Muscle layer of colon (tissue), 2 donors: ENCODE measurements at regions not wholly inside any gene's neighbourhood (a gene's known extent, or its start where the extent isn't known, plus 50 kb on each side); places are given as distances from the start of the nearest gene placed in this dataset.
"Not testable (repeated sequence)": the region's sequence is repeated elsewhere in the genome, so short reads cannot be mapped to it uniquely, and the experiment has no call there.

Experiments
- H3K27ac ChIP-seq: one replicate; pipeline ENCODE4 v1.7.0; 2013; ENCODE audit warnings: low read depth, mild to moderate bottlenecking, low read length, moderate library complexity
- H3K27me3 ChIP-seq, 2 donors: one replicate each; pipeline ENCODE4 v1.7.0; 2013; ENCODE audit warnings: low read length in 2 of 2, mild to moderate bottlenecking in 2 of 2; ENCODE audit not compliant: insufficient read depth in 2 of 2, control insufficient read depth in 1 of 2
- H3K36me3 ChIP-seq: one replicate; pipeline ENCODE4 v1.7.0; 2013; ENCODE audit warnings: mild to moderate bottlenecking, low read length; ENCODE audit not compliant: insufficient read depth
- H3K4me1 ChIP-seq: one replicate; pipeline ENCODE4 v1.7.0; 2013; ENCODE audit warnings: mild to moderate bottlenecking, low read length; ENCODE audit not compliant: insufficient read depth
- H3K4me3 ChIP-seq, 2 donors: one replicate each; pipeline ENCODE4 v1.7.0; 2013; ENCODE audit warnings: low read length in 2 of 2, low read depth in 1 of 2, mild to moderate bottlenecking in 1 of 2, moderate library complexity in 1 of 2
- H3K9ac ChIP-seq: one replicate; pipeline ENCODE4 v1.7.0; 2013; ENCODE audit warnings: low read length
- H3K9me3 ChIP-seq: one replicate; pipeline ENCODE4 v1.7.0; 2013; ENCODE audit warnings: mild to moderate bottlenecking, low read length
- donor health status: abdominal sarcoma.
- donor health status: Adenocarcinoma of cecum.

DNA sequence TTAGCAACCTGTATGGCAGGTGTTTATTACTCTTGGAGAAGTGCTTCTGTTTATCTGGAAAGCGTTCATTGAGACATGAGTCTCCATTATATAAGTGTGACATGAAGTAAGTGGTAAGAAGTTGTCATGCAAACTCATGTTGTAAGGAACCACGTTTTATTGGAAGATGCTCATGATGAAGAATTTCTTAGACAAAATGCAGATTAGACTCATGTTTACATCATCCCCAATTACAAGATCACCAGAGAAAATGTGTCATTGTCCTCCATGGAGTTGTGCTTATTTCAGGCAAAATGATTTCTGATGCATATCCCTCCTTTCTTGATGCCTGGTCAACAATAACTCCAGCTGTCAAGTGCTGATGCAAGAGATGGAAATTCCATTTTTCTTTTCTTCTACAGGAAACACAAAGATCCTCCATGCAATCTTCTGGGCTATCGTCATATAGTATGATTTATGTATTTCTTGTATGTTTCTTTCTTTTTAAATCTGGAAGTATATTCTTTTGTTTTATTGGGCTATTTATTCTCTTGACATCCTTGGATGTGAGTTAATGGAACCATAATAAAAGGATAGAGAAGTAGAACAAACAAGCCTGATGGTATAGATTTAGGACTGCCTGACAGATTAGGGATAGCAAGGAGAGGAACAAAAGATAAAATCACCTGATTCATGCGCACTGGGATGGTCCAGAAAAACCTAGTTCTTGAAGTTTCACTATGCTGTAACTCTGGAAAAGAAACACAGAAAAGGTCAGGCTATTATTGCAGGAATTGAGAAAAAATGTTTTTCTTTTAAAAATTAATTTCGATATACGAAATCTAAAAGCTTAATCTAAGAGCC lies 50.7 kb upstream of the DIAPH3 start:
- H3K4me3 ChIP-seq: no peak overlapping the region
- H3K4me1 ChIP-seq: no peaks in the 10 kb centered on the region
- H3K9ac ChIP-seq: no peak overlapping the region
- no peaks in the 10 kb centered on the region for H3K9me3 ChIP-seq
- H3K27ac ChIP-seq: no peak overlapping the region
- no peaks in the 10 kb centered on the region for H3K27me3 ChIP-seq
- no peaks in the 10 kb centered on the region for H3K36me3 ChIP-seq

DNA sequence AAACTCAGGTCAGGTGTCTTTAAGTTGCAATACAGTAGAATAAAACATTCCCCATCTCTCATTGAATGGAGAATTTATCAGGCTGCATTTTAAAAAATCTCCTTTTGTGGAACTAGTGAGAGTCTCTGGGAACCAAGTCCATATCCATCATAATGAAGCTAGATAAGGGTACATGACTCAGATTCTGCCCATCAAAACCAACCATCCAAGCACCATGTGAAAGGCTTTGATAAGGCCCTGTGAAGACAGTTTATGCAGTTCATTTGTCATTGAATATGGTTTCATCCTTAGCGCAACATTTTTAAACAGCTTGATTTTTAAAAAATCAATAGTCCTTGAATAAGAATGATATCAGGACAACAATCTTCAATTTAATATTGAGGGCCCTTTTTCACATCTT lies 56.3 kb upstream of the DIAPH3 start:
- no peaks in the 10 kb centered on the region for H3K36me3 ChIP-seq
- no peak overlapping the region for H3K4me3 ChIP-seq
- H3K4me1 ChIP-seq: no peaks in the 10 kb centered on the region
- no peaks in the 10 kb centered on the region for H3K27me3 ChIP-seq
- H3K9me3 ChIP-seq: no peaks in the 10 kb centered on the region
- H3K9ac ChIP-seq: no peak overlapping the region
- H3K27ac ChIP-seq: no peak overlapping the region

DNA sequence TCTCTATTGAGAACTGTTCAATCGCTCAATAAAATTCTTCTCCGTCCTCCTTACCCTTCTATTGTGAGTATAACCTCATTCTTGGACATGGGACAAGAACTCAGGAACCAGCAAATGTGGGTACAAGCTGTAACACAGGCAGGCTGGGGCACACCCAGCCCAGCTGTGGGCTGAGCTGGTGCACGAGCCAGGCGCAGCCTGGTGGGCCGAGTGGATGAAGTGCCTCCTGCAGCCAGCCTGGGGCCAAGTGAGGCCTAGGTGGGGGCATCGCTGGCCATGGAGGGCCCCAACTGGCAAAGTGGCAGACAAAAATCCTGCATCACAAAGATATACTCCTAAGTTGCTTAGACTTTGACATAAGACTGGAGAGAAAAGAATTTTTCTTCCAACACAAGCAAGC lies 57.9 kb upstream of the DIAPH3 start:
- H3K9me3 ChIP-seq: no peaks in the 10 kb centered on the region
- no peak overlapping the region for H3K9ac ChIP-seq
- no peaks in the 10 kb centered on the region for H3K27me3 ChIP-seq
- H3K4me3 ChIP-seq: no peak overlapping the region
- H3K36me3 ChIP-seq: no peaks in the 10 kb centered on the region
- no peaks in the 10 kb centered on the region for H3K4me1 ChIP-seq
- no peak overlapping the region for H3K27ac ChIP-seq

DNA sequence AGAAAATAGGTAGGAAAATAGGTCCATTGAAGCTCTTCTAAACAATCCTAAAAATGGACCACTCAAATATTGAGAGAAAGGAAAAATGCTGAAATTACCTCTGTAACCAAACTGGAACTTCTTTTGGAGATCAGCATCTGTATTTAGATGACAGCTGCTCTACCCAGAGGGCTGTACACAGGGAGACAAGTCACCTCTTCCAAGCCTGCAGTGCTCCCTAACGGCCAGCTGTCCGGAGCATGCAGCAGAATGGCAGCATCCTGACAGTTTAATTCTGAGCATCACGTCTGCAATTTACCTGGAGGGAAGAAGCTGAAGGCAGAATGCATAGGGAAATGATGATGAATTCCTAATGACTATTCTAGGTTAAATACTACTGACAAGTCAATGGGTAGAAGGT lies 62.8 kb upstream of the DIAPH3 start:
- peaks cover 7% of the 10 kb centered on the region for H3K4me1 ChIP-seq
- H3K27me3 ChIP-seq: no peaks in the 10 kb centered on the region
- no peaks in the 10 kb centered on the region for H3K36me3 ChIP-seq
- no peak overlapping the region for H3K9ac ChIP-seq
- no peak overlapping the region for H3K4me3 ChIP-seq
- H3K27ac ChIP-seq: no peak overlapping the region
- no peaks in the 10 kb centered on the region for H3K9me3 ChIP-seq

DNA sequence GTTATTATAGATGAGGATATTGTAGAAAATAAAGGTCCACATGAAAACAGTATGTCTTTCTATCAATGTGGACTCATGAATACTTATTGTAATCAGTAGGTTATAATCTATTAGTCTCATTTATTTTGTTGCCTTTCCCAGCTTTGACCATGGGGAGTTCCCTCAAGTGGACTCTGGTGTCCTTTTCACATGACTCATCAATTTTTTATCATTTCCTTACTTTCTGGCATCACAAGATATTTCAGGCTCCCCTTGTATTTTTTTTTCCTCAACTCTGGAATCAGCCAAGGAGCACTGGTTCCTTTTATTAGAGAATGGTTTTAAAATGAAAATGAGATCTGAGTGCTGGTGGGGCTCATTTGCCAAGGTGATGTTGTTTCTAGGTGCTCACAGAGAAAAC lies 63.4 kb upstream of the DIAPH3 start:
- Histone ChIP-seq H3K4me3 (no peak overlapping the region), H3K4me1 (peaks cover 7% of the 10 kb centered on the region), H3K36me3 (no peaks in the 10 kb centered on the region), H3K9ac (no peak overlapping the region), H3K27me3 (no peaks in the 10 kb centered on the region), H3K27ac (no peak overlapping the region), H3K9me3 (no peaks in the 10 kb centered on the region)

DNA sequence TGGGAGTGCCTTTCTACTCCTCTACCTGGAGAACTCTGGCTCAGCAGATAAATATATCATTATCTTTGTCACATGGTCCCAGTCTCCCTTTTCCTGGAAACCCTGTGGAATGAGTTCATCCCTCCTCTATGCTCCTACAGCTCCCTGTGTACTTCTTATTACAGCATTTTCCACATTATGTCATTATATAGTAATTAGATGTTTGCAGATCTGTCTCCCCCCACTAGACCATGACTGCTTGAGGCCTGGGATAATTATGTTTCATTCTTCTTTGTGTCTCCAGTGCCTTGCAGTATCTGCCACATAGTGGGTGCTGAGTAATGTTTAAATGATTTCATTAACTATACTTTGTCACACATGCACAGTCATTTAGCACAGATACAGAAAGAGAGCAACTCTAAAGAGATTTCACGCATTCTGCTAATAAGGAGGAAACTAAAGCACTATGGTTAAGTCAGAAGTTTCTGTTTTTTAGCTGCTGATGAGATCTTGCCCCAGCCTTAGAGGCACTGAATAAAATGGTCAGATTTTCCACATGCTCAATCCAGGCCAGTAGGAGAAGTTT lies 66.1 kb upstream of the DIAPH3 start:
- Histone ChIP-seq H3K36me3 (no peaks in the 10 kb centered on the region), H3K27ac (no peak overlapping the region), H3K4me1 (peaks cover 7% of the 10 kb centered on the region), H3K9me3 (no peaks in the 10 kb centered on the region), H3K27me3 (no peaks in the 10 kb centered on the region), H3K4me3 (no peak overlapping the region), H3K9ac (no peak overlapping the region)

DNA sequence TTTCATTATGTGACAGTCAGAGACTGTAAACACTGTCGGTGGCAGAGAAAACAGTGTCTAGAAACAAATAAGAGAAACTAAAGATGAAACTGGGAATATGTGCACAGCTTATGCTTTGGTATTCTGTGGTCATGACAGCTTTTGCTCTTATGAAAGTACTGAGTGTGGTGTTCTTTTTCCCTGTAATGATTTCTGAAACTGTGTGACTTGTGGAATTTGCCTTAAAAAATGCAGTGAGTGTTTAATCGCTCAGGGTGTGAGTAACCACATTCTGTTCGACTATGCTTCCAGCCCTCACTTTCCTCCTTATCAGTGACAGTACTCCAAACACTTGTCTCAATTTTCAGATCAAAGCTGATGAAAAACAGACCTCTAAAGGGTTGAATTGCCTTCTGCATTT lies 66.9 kb upstream of the DIAPH3 start:
- Histone ChIP-seq H3K27me3 (no peaks in the 10 kb centered on the region), H3K27ac (no peak overlapping the region), H3K36me3 (no peaks in the 10 kb centered on the region), H3K9me3 (no peaks in the 10 kb centered on the region), H3K4me1 (peaks cover 7% of the 10 kb centered on the region), H3K9ac (no peak overlapping the region), H3K4me3 (no peak overlapping the region)

DNA sequence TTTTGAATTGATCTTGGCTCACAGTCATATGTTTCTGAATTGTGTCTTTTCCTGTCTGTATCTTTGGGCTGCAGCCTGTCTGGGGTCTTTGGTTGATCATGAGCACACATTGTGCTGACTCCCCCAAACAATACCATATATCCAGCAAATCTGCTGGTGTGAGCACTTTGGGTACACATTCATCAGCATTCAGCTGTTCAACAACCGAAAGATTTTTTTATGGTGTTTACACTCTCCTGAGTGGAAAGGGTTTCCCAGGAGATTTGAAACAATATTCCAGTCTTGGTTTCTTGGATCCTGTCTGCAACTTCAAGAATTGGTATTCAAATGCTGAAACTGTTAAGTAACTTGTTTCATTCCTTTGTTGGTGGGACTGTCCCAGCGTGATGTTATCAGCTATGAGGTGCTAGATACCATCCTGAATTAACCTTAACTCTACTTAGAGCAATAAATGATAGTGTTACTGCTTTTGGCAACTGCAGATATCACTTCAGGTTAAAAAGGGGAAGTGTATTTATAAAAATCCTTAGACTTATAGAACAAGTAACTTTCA lies 78.4 kb upstream of the DIAPH3 start:
- Histone ChIP-seq H3K27ac (no peak overlapping the region), H3K9me3 (no peaks in the 10 kb centered on the region), H3K4me1 (no peaks in the 10 kb centered on the region), H3K9ac (no peak overlapping the region), H3K4me3 (no peak overlapping the region), H3K36me3 (no peaks in the 10 kb centered on the region), H3K27me3 (no peaks in the 10 kb centered on the region)

DNA sequence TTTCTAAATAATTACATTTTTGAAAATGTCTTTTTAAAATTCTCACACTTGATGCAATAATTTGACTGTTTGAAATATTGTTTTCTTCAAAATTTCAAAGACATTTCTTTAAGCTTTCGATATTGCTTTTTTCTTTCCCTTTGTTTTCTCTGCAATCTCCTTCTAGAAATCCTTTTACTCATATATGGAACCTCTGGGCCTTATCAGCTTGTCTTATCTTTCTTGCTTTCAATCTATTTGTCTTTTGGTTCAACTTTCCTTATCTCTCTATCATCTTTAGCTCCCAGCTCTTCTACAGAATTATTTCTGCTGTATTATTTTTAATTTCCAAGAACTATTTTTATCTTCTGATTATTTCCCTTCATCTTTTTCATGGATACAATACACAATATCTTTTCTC lies 80.7 kb upstream of the DIAPH3 start:
- H3K9me3 ChIP-seq: no peaks in the 10 kb centered on the region
- no peaks in the 10 kb centered on the region for H3K27me3 ChIP-seq
- no peak overlapping the region for H3K4me3 ChIP-seq
- no peak overlapping the region for H3K27ac ChIP-seq
- no peak overlapping the region for H3K9ac ChIP-seq
- no peaks in the 10 kb centered on the region for H3K4me1 ChIP-seq
- H3K36me3 ChIP-seq: no peaks in the 10 kb centered on the region

DNA sequence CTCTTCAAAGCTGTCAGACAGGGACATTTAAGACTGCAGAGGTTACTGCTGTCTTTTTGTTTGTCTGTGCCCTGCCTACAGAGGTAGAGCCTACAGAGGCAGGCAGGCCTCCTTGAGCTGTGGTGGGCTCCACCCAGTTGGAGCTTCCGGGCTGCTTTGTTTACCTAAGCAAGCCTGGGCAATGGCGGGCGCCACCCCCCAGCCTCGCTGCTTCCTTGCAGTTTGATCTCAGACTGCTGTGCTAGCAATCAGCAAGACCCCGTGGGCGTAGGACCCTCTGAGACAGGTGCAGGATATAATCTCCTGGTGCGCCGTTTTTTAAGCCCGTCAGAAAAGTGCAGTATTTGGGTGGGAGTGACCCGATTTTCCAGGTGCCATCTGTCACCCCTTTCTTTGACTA lies 87.7 kb upstream of the DIAPH3 start:
- not testable (repeated sequence) for H3K9ac ChIP-seq, H3K27ac ChIP-seq, H3K9me3 ChIP-seq, H3K4me3 ChIP-seq, H3K36me3 ChIP-seq, H3K4me1 ChIP-seq, H3K27me3 ChIP-seq

DNA sequence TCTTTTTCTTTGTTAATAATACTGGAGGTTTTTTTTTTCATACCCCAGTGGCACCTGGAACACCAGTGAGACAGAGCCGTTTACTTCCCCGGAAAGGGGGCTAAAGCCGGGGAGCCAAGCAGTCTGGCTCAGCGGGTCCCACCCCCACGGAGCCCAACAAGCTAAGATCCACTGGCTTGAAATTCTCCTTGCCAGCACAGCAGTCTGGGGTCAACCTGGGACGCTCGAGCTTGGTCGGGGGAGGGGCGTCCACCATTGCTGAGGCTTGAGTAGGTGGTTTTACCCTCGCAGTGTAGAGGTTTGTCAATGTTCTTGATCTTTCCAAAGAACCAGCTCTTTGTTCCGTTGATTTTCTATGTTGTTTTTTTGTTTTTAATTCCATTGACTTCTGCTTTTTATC lies 94.6 kb upstream of the DIAPH3 start:
- Histone ChIP-seq H3K4me3 (no peak overlapping the region), H3K4me1 (no peaks in the 10 kb centered on the region), H3K27ac (no peak overlapping the region)

DNA sequence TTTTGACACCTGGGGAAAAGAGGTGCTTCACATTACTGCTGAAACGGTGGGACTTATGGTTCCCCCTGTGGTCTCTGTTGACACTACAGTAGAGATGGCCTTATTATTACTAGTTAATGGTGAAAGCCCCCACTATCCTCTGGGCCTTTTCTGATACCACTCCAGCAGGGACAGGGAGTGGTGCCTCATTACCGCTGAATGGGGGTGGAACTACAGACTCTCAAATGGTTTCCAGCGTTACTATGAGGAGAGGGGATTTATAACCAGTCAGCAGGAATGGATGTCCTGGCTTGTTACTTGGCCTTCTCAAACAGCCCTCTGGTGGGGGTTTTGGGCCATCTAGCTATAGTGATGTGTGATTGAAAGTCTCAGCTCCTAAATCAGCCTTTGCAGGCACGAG lies 96.7 kb upstream of the DIAPH3 start:
- H3K9ac ChIP-seq: no peak overlapping the region
- no peak overlapping the region for H3K4me3 ChIP-seq
- H3K27me3 ChIP-seq: no peaks in the 10 kb centered on the region
- H3K36me3 ChIP-seq: no peaks in the 10 kb centered on the region
- H3K9me3 ChIP-seq: no peaks in the 10 kb centered on the region
- no peaks in the 10 kb centered on the region for H3K4me1 ChIP-seq
- H3K27ac ChIP-seq: no peak overlapping the region

More for the DNA sequence above, 94.6 kb upstream of the DIAPH3 start:
- no peaks in the 10 kb centered on the region for H3K9me3 ChIP-seq
- H3K27me3 ChIP-seq: no peaks in the 10 kb centered on the region
- no peaks in the 10 kb centered on the region for H3K36me3 ChIP-seq
- H3K9ac ChIP-seq: no peak overlapping the region
